CD4-positive, alpha-beta T cell (primary cell): ENCODE measurements at regions not wholly inside any gene's neighbourhood (a gene's known extent, or its start where the extent isn't known, plus 50 kb on each side); places are given as distances from the start of the nearest gene placed in this dataset.

Experiments used
- ATAC-seq: fragments of 200-7000 bp; cut with Tn5 transposase; one replicate; pipeline ENCODE4 v1.10.0; 2022; ENCODE audit warnings: mild to moderate bottlenecking; ENCODE audit not compliant: poor library complexity
- CTCF ChIA-PET: fragments of 350-600 bp; sonication (Branson Sonifier 250); formaldehyde crosslinking; loops from one replicate; lab custom pipeline; 2021; ENCODE audit warnings: antibody characterized with exemption, inconsistent platforms; lab: Charles Lee
- POLR2A ChIA-PET: fragments of 350-600 bp; sonication (Branson Sonifier 250); formaldehyde crosslinking; loops from one replicate; lab custom pipeline; 2021; ENCODE audit warnings: antibody characterized with exemption, inconsistent platforms; lab: Charles Lee
- DNase-seq, 14 experiments: peaks; one replicate each; pipeline ENCODE4 v3.0.0-alpha.2; 2013 to 2020; ENCODE audit warnings: mixed read lengths in 2 of 14
- H3K27ac ChIP-seq, 2 donors: one replicate each; pipeline versions ENCODE4 v1.5.1 to v1.7.0; 2013; ENCODE audit warnings: low read length in 2 of 2, low read depth in 1 of 2, mild to moderate bottlenecking in 1 of 2
- H3K27me3 ChIP-seq, 2 experiments: 1 replicate in 1 of 2; 2 replicates in 1 of 2; pipeline versions ENCODE4 v1.6.1 to v1.7.0; 2013; ENCODE audit warnings: low read length in 2 of 2, control low read depth in 1 of 2, mild to moderate bottlenecking in 1 of 2, moderate library complexity in 1 of 2; ENCODE audit not compliant: insufficient read depth in 2 of 2, control insufficient read depth in 1 of 2
- H3K36me3 ChIP-seq: one replicate; pipeline ENCODE4 v1.6.1; 2013; ENCODE audit warnings: low read length, control low read depth; ENCODE audit not compliant: insufficient read depth
- H3K4me1 ChIP-seq: one replicate; pipeline ENCODE4 v1.6.1; 2013; ENCODE audit warnings: low read length, control low read depth; ENCODE audit not compliant: insufficient read depth
- H3K4me3 ChIP-seq: one replicate; pipeline ENCODE4 v1.5.1; 2013; ENCODE audit warnings: mild to moderate bottlenecking, low read length, moderate library complexity
- H3K9me3 ChIP-seq, 2 experiments: 1 replicate in 1 of 2; 2 replicates in 1 of 2; pipeline versions ENCODE4 v1.6.1 to v1.7.0; 2013; ENCODE audit warnings: low read length in 2 of 2, mild to moderate bottlenecking in 2 of 2, control low read depth in 1 of 2, moderate library complexity in 1 of 2; ENCODE audit not compliant: control insufficient read depth in 1 of 2, insufficient read depth in 1 of 2
- H3K27ac Mint-ChIP-seq: one replicate; pipeline ENCODE4 v1.8.0; 2020; ENCODE audit warnings: mixed read lengths
- H3K27me3 Mint-ChIP-seq: one replicate; pipeline ENCODE4 v1.8.0; 2021; ENCODE audit warnings: mixed read lengths
- H3K36me3 Mint-ChIP-seq: one replicate; pipeline ENCODE4 v1.8.0; 2021; ENCODE audit warnings: low read depth, mixed read lengths
- H3K4me1 Mint-ChIP-seq: one replicate; pipeline ENCODE4 v1.8.0; 2021; ENCODE audit warnings: low read depth, mixed read lengths
- H3K4me3 Mint-ChIP-seq: one replicate; pipeline ENCODE4 v1.8.0; 2020; ENCODE audit warnings: mild to moderate bottlenecking, mixed read lengths
- H3K9me3 Mint-ChIP-seq: one replicate; pipeline ENCODE4 v1.8.0; 2020; ENCODE audit warnings: mixed read lengths
- intact Hi-C, 2 experiments: fragments of 100-400 bp; cut with DNase I in 1 of 2; cut with micrococcal nuclease in 1 of 2; formaldehyde crosslinking; loops; one replicate each; pipeline versions ENCODE4 v1.15.1 to v1.9.0; 2023 to 2025; cut with DNase I, micrococcal nuclease
- TF ChIP-seq, protein P1 (sequence below): fragments of 200-600 bp; IDR thresholded peaks from one replicate; pipeline ENCODE4 v1.8.0; 2022; ENCODE audit warnings: antibody characterized with exemption, mild to moderate bottlenecking

DNA sequence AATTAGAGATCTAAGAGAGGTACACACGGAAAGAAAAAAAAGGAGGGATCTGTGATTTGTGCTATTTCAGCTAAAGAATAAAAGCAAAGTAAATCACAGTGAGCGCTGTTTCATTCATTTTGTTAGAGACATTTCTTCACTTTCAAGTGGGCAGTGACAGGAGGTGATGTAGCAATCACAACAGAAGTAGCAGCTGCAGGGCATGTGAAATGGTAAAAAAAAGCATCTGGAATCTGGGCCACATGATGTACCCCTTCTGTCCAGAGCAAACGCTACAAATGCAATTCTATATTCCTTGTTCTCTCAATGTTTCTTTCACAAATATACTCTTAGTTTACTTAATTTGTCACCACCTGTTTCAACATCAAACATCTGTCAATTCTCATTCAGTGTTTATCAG lies 786.5 kb downstream of the LRRIQ3 start:
- Mint-ChIP-seq H3K4me3 (no peak overlapping the region), H3K4me1 (no peaks in the 10 kb centered on the region), H3K9me3 (peaks cover 5% of the 10 kb centered on the region), H3K27me3 (no peaks in the 10 kb centered on the region), H3K27ac (no peak overlapping the region), H3K36me3 (no peaks in the 10 kb centered on the region)
- no peak for ATAC-seq
- ChIA-PET CTCF (interaction anchor here (0.6 kb wide), 1 partner anchor 742 kb away, joined by 3 read pairs; no protein-coding TSS in a partner anchor), POLR2A (no interaction called here)
- no peak for DNase-seq
- no peaks in the 10 kb centered on the region for H3K4me1 ChIP-seq
- intact Hi-C loops = no loop called here
- TF ChIP-seq, protein P1, sequence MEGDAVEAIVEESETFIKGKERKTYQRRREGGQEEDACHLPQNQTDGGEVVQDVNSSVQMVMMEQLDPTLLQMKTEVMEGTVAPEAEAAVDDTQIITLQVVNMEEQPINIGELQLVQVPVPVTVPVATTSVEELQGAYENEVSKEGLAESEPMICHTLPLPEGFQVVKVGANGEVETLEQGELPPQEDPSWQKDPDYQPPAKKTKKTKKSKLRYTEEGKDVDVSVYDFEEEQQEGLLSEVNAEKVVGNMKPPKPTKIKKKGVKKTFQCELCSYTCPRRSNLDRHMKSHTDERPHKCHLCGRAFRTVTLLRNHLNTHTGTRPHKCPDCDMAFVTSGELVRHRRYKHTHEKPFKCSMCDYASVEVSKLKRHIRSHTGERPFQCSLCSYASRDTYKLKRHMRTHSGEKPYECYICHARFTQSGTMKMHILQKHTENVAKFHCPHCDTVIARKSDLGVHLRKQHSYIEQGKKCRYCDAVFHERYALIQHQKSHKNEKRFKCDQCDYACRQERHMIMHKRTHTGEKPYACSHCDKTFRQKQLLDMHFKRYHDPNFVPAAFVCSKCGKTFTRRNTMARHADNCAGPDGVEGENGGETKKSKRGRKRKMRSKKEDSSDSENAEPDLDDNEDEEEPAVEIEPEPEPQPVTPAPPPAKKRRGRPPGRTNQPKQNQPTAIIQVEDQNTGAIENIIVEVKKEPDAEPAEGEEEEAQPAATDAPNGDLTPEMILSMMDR = no peak
- no peaks in the 10 kb centered on the region for H3K9me3 ChIP-seq
- no peak overlapping the region for H3K4me3 ChIP-seq
- H3K27ac ChIP-seq = no peak overlapping the region
- no peaks in the 10 kb centered on the region for H3K27me3 ChIP-seq
- H3K36me3 ChIP-seq = no peaks in the 10 kb centered on the region

DNA sequence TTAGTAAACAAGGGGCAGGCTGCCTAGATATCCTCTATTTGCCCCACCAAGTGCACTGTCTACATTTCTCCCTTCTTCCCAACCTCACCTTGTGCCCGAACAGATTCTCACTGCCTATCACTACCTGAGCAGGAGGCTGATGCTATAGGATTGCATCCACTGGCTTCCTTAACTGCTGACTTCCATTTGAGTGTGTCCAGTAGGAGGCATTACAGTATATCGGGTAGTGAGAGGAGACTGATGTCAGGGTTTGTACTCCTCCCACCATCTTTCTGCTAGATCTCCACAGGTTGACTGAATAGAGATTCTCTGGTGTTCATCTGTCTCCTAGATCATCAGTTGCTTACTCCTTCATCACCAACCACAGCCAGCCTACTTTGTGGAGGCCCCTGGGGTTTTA lies 796.3 kb downstream of the LRRIQ3 start:
- Mint-ChIP-seq H3K9me3 (peaks cover 8% of the 10 kb centered on the region), H3K4me3 (no peak overlapping the region), H3K27ac (no peak overlapping the region), H3K27me3 (no peaks in the 10 kb centered on the region), H3K36me3 (no peaks in the 10 kb centered on the region), H3K4me1 (no peaks in the 10 kb centered on the region)
- Histone ChIP-seq H3K4me1 (no peaks in the 10 kb centered on the region), H3K36me3 (no peaks in the 10 kb centered on the region), H3K9me3 (peaks cover 0 to 3% of the 10 kb centered on the region in 2 experiments), H3K27ac (no peak overlapping the region), H3K27me3 (no peaks in the 10 kb centered on the region), H3K4me3 (no peak overlapping the region)
- ATAC-seq (no peak), DNase-seq (no peak)
- TF ChIP-seq, protein P1 = no peak
- ChIA-PET POLR2A (no interaction called here), CTCF (no interaction called here)
- intact Hi-C loops = no loop called here

DNA sequence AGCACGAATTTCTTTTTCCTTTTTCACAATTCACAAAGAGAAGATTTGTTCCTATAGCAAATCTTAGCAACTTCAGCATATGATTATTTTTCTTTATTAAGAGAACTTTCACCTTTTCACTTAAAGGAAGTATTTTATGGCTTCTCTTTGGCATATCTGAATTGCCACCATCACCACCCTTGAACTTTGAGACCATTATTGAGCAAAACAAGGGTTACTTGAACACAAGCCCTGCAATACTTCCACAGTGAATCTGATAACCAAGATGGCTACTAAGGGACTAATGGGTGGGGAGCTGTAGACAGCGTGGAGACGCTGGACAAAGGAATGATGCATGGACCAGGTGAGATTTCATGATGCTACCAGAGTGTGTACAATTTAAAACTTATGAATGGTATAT lies 815.0 kb downstream of the LRRIQ3 start:
- no peak overlapping the region for H3K27ac ChIP-seq
- DNase-seq = no peak
- no peaks in the 10 kb centered on the region for H3K36me3 ChIP-seq
- POLR2A ChIA-PET = no interaction called here
- H3K4me3 ChIP-seq = no peak overlapping the region
- CTCF ChIA-PET = no interaction called here
- no peaks in the 10 kb centered on the region for H3K27me3 ChIP-seq
- peaks cover 4% of the 10 kb centered on the region in 2 experiments for H3K9me3 ChIP-seq
- no peaks in the 10 kb centered on the region for H3K4me1 ChIP-seq
- peaks cover 14% of the 10 kb centered on the region for H3K9me3 Mint-ChIP-seq
- ATAC-seq = no peak
- TF ChIP-seq, protein P1 = no peak
- intact Hi-C loops = no loop called here
- no peaks in the 10 kb centered on the region for H3K27me3 Mint-ChIP-seq
- H3K36me3 Mint-ChIP-seq = no peaks in the 10 kb centered on the region
- no peak overlapping the region for H3K4me3 Mint-ChIP-seq
- no peak overlapping the region for H3K27ac Mint-ChIP-seq
- no peaks in the 10 kb centered on the region for H3K4me1 Mint-ChIP-seq
